ENCODE measurements at regions not wholly inside any gene's neighbourhood (a gene's known extent, or its start where the extent isn't known, plus 50 kb on each side); places are given as distances from the start of the nearest gene placed in this dataset.

- no peaks in the 10 kb centered on the region for H3K27me3 ChIP-seq (ENCODE audit: control insufficient read depth, insufficient read depth, low read length, poor library complexity, severe bottlenecking)
- H3K4me3 ChIP-seq (ENCODE audit: insufficient read depth, low read depth, low read length): no peak overlapping the region
- no peak overlapping the region for H3K27ac ChIP-seq (ENCODE audit: insufficient read depth, low read depth, low read length, poor library complexity, severe bottlenecking)
- WGBS, 2 experiments: 66 to 75% methylated on average over 2 of the region's 2 CpGs
- H3K36me3 ChIP-seq (ENCODE audit: control insufficient read depth, insufficient read depth, low read length): no peaks in the 10 kb centered on the region
- H3K9me3 ChIP-seq (ENCODE audit: control insufficient read depth, low read length): no peaks in the 10 kb centered on the region
- H3K4me1 ChIP-seq (ENCODE audit: control insufficient read depth, insufficient read depth, low read length): peaks cover 7% of the 10 kb centered on the region
Observed at GRCh38 chr16:65306722-65307121, 184.9 kb upstream of the CDH11 start.

GRCh38 chr16:65306300-65306699 is 184.4 kb upstream of the CDH11 start:
- 85 to 87% methylated on average over 1 of the region's 1 CpG for WGBS, 2 experiments
- Histone ChIP-seq H3K27ac (ENCODE audit: insufficient read depth, low read depth, low read length, poor library complexity, severe bottlenecking) (no peak overlapping the region), H3K27me3 (ENCODE audit: control insufficient read depth, insufficient read depth, low read length, poor library complexity, severe bottlenecking) (no peaks in the 10 kb centered on the region), H3K9me3 (ENCODE audit: control insufficient read depth, low read length) (no peaks in the 10 kb centered on the region), H3K4me3 (ENCODE audit: insufficient read depth, low read depth, low read length) (no peak overlapping the region), H3K36me3 (ENCODE audit: control insufficient read depth, insufficient read depth, low read length) (no peaks in the 10 kb centered on the region), H3K4me1 (ENCODE audit: control insufficient read depth, insufficient read depth, low read length) (peaks cover 7% of the 10 kb centered on the region)

- H3K36me3 ChIP-seq (ENCODE audit: control insufficient read depth, insufficient read depth, low read length): no peaks in the 10 kb centered on the region
- WGBS, 2 experiments: 81 to 86% methylated on average over 5 of the region's 5 CpGs
- H3K9me3 ChIP-seq (ENCODE audit: control insufficient read depth, low read length): no peaks in the 10 kb centered on the region
- no peak overlapping the region for H3K27ac ChIP-seq (ENCODE audit: insufficient read depth, low read depth, low read length, poor library complexity, severe bottlenecking)
- H3K27me3 ChIP-seq (ENCODE audit: control insufficient read depth, insufficient read depth, low read length, poor library complexity, severe bottlenecking): no peaks in the 10 kb centered on the region
- peaks cover 7% of the 10 kb centered on the region for H3K4me1 ChIP-seq (ENCODE audit: control insufficient read depth, insufficient read depth, low read length)
- H3K4me3 ChIP-seq (ENCODE audit: insufficient read depth, low read depth, low read length): no peak overlapping the region
Observed at GRCh38 chr16:65305266-65305959, 183.6 kb upstream of the CDH11 start.

GRCh38 chr16:65301029-65301428 is 179.2 kb upstream of the CDH11 start:
- Histone ChIP-seq H3K27me3 (ENCODE audit: control insufficient read depth, insufficient read depth, low read length, poor library complexity, severe bottlenecking) (no peaks in the 10 kb centered on the region), H3K4me1 (ENCODE audit: control insufficient read depth, insufficient read depth, low read length) (no peaks in the 10 kb centered on the region), H3K9me3 (ENCODE audit: control insufficient read depth, low read length) (no peaks in the 10 kb centered on the region), H3K4me3 (ENCODE audit: insufficient read depth, low read depth, low read length) (no peak overlapping the region), H3K27ac (ENCODE audit: insufficient read depth, low read depth, low read length, poor library complexity, severe bottlenecking) (no peak overlapping the region), H3K36me3 (ENCODE audit: control insufficient read depth, insufficient read depth, low read length) (no peaks in the 10 kb centered on the region)
- no CpG with 5 or more reads among the region's 1 CpG for WGBS, 2 experiments

- no peak overlapping the region for H3K27ac ChIP-seq (ENCODE audit: insufficient read depth, low read depth, low read length, poor library complexity, severe bottlenecking)
- H3K4me3 ChIP-seq (ENCODE audit: insufficient read depth, low read depth, low read length): no peak overlapping the region
Observed at GRCh38 chr16:65297453-65297852, 175.6 kb upstream of the CDH11 start.

GRCh38 chr16:65295527-65295926 is 173.7 kb upstream of the CDH11 start:
- Histone ChIP-seq H3K27ac (ENCODE audit: insufficient read depth, low read depth, low read length, poor library complexity, severe bottlenecking) (no peak overlapping the region), H3K4me1 (ENCODE audit: control insufficient read depth, insufficient read depth, low read length) (no peaks in the 10 kb centered on the region), H3K4me3 (ENCODE audit: insufficient read depth, low read depth, low read length) (no peak overlapping the region), H3K9me3 (ENCODE audit: control insufficient read depth, low read length) (no peaks in the 10 kb centered on the region), H3K36me3 (ENCODE audit: control insufficient read depth, insufficient read depth, low read length) (no peaks in the 10 kb centered on the region), H3K27me3 (ENCODE audit: control insufficient read depth, insufficient read depth, low read length, poor library complexity, severe bottlenecking) (no peaks in the 10 kb centered on the region)
- WGBS, 2 experiments: 94 to 95% methylated on average over 6 of the region's 6 CpGs

More at GRCh38 chr16:65297453-65297852, 175.6 kb upstream of the CDH11 start:
- no peaks in the 10 kb centered on the region for H3K4me1 ChIP-seq (ENCODE audit: control insufficient read depth, insufficient read depth, low read length)
- H3K27me3 ChIP-seq (ENCODE audit: control insufficient read depth, insufficient read depth, low read length, poor library complexity, severe bottlenecking): no peaks in the 10 kb centered on the region
- H3K9me3 ChIP-seq (ENCODE audit: control insufficient read depth, low read length): no peaks in the 10 kb centered on the region
- no peaks in the 10 kb centered on the region for H3K36me3 ChIP-seq (ENCODE audit: control insufficient read depth, insufficient read depth, low read length)

- Histone ChIP-seq H3K4me3 (ENCODE audit: insufficient read depth, low read depth, low read length) (no peak overlapping the region), H3K9me3 (ENCODE audit: control insufficient read depth, low read length) (no peaks in the 10 kb centered on the region), H3K36me3 (ENCODE audit: control insufficient read depth, insufficient read depth, low read length) (no peaks in the 10 kb centered on the region), H3K4me1 (ENCODE audit: control insufficient read depth, insufficient read depth, low read length) (no peaks in the 10 kb centered on the region), H3K27me3 (ENCODE audit: control insufficient read depth, insufficient read depth, low read length, poor library complexity, severe bottlenecking) (no peaks in the 10 kb centered on the region), H3K27ac (ENCODE audit: insufficient read depth, low read depth, low read length, poor library complexity, severe bottlenecking) (no peak overlapping the region)
- 80 to 87% methylated on average over 1 of the region's 2 CpGs for WGBS, 2 experiments
Observed at GRCh38 chr16:65294708-65295107, 172.8 kb upstream of the CDH11 start.

GRCh38 chr16:65294165-65294564 is 172.3 kb upstream of the CDH11 start:
- Histone ChIP-seq H3K27ac (ENCODE audit: insufficient read depth, low read depth, low read length, poor library complexity, severe bottlenecking) (no peak overlapping the region), H3K27me3 (ENCODE audit: control insufficient read depth, insufficient read depth, low read length, poor library complexity, severe bottlenecking) (no peaks in the 10 kb centered on the region), H3K36me3 (ENCODE audit: control insufficient read depth, insufficient read depth, low read length) (no peaks in the 10 kb centered on the region), H3K9me3 (ENCODE audit: control insufficient read depth, low read length) (no peaks in the 10 kb centered on the region), H3K4me1 (ENCODE audit: control insufficient read depth, insufficient read depth, low read length) (no peaks in the 10 kb centered on the region), H3K4me3 (ENCODE audit: insufficient read depth, low read depth, low read length) (no peak overlapping the region)
- 75 to 81% methylated on average over 3 of the region's 3 CpGs for WGBS, 2 experiments

GRCh38 chr16:65289022-65289421 is 167.2 kb upstream of the CDH11 start:
- no peaks in the 10 kb centered on the region for H3K36me3 ChIP-seq (ENCODE audit: control insufficient read depth, insufficient read depth, low read length)
- no peak overlapping the region for H3K27ac ChIP-seq (ENCODE audit: insufficient read depth, low read depth, low read length, poor library complexity, severe bottlenecking)
- H3K4me1 ChIP-seq (ENCODE audit: control insufficient read depth, insufficient read depth, low read length): peaks cover 8% of the 10 kb centered on the region
- no peaks in the 10 kb centered on the region for H3K27me3 ChIP-seq (ENCODE audit: control insufficient read depth, insufficient read depth, low read length, poor library complexity, severe bottlenecking)
- H3K4me3 ChIP-seq (ENCODE audit: insufficient read depth, low read depth, low read length): no peak overlapping the region
- WGBS, 2 experiments: 94 to 98% methylated on average over 4 of the region's 4 CpGs
- no peaks in the 10 kb centered on the region for H3K9me3 ChIP-seq (ENCODE audit: control insufficient read depth, low read length)

GRCh38 chr16:65287307-65287706 is 165.4 kb upstream of the CDH11 start:
- H3K36me3 ChIP-seq (ENCODE audit: control insufficient read depth, insufficient read depth, low read length): no peaks in the 10 kb centered on the region
- H3K9me3 ChIP-seq (ENCODE audit: control insufficient read depth, low read length): no peaks in the 10 kb centered on the region
- H3K27ac ChIP-seq (ENCODE audit: insufficient read depth, low read depth, low read length, poor library complexity, severe bottlenecking): no peak overlapping the region
- H3K4me3 ChIP-seq (ENCODE audit: insufficient read depth, low read depth, low read length): no peak overlapping the region
- H3K4me1 ChIP-seq (ENCODE audit: control insufficient read depth, insufficient read depth, low read length): peaks cover 20% of the 10 kb centered on the region
- WGBS, 2 experiments: 26 to 49% methylated on average over 2 of the region's 2 CpGs
- no peaks in the 10 kb centered on the region for H3K27me3 ChIP-seq (ENCODE audit: control insufficient read depth, insufficient read depth, low read length, poor library complexity, severe bottlenecking)

Data from ectodermal cell (in vitro differentiated cells).